ENCODE measurements at regions not wholly inside any gene's neighbourhood (a gene's known extent, or its start where the extent isn't known, plus 50 kb on each side); places are given as distances from the start of the nearest gene placed in this dataset.
"Not testable (repeated sequence)": the region's sequence is repeated elsewhere in the genome, so short reads cannot be mapped to it uniquely, and the experiment has no call there.

GRCh38 chr6:145564553-145564952 is 170.8 kb downstream of the EPM2A start:
- no peak overlapping the region for H3K4me3 Mint-ChIP-seq
- DNase-seq: no peak
- peaks cover 5% of the 10 kb centered on the region for H3K27me3 Mint-ChIP-seq
- no peaks in the 10 kb centered on the region for H3K9me3 ChIP-seq (ENCODE audit: control insufficient read depth, low read length, poor library complexity, severe bottlenecking)
- no peaks in the 10 kb centered on the region for H3K4me1 Mint-ChIP-seq
- no peak overlapping the region for H3K27ac Mint-ChIP-seq
- H3K36me3 Mint-ChIP-seq (ENCODE audit: low read depth): no peaks in the 10 kb centered on the region
- no peak for ATAC-seq

- no peak overlapping the region for H3K4me3 Mint-ChIP-seq
- no peaks in the 10 kb centered on the region for H3K4me1 Mint-ChIP-seq
- H3K36me3 Mint-ChIP-seq (ENCODE audit: low read depth): no peaks in the 10 kb centered on the region
- ATAC-seq (no peak), DNase-seq (no peak)
- no peak overlapping the region for H3K27ac Mint-ChIP-seq
- H3K27me3 Mint-ChIP-seq: no peaks in the 10 kb centered on the region
- no peaks in the 10 kb centered on the region for H3K9me3 ChIP-seq (ENCODE audit: control insufficient read depth, low read length, poor library complexity, severe bottlenecking)
These were observed 167.6 kb downstream of the EPM2A start for GRCh38 chr6:145567684-145568252.

GRCh38 chr6:145569140-145569539 is 166.2 kb downstream of the EPM2A start:
- H3K36me3 Mint-ChIP-seq (ENCODE audit: low read depth): no peaks in the 10 kb centered on the region
- no peaks in the 10 kb centered on the region for H3K4me1 Mint-ChIP-seq
- H3K9me3 ChIP-seq (ENCODE audit: control insufficient read depth, low read length, poor library complexity, severe bottlenecking): peaks cover 2% of the 10 kb centered on the region
- ATAC-seq (no peak), DNase-seq (no peak)
- no peak overlapping the region for H3K4me3 Mint-ChIP-seq
- no peaks in the 10 kb centered on the region for H3K27me3 Mint-ChIP-seq
- no peak overlapping the region for H3K27ac Mint-ChIP-seq

GRCh38 chr6:145570336-145570735 is 165.0 kb downstream of the EPM2A start:
- H3K4me1 Mint-ChIP-seq; H3K4me3 Mint-ChIP-seq; H3K36me3 Mint-ChIP-seq (ENCODE audit: low read depth); ATAC-seq; H3K9me3 ChIP-seq (ENCODE audit: control insufficient read depth, low read length, poor library complexity, severe bottlenecking); H3K27ac Mint-ChIP-seq; DNase-seq; H3K27me3 Mint-ChIP-seq: not testable (repeated sequence)

- H3K9me3 ChIP-seq (ENCODE audit: control insufficient read depth, low read length, poor library complexity, severe bottlenecking); ATAC-seq; H3K27me3 Mint-ChIP-seq; H3K4me3 Mint-ChIP-seq; H3K36me3 Mint-ChIP-seq (ENCODE audit: low read depth); H3K4me1 Mint-ChIP-seq; H3K27ac Mint-ChIP-seq; DNase-seq: not testable (repeated sequence)
These were observed 161.1 kb downstream of the EPM2A start for GRCh38 chr6:145574269-145574668.

Measured in T-helper 17 cell (primary cell).